ENCODE measurements at regions not wholly inside any gene's neighbourhood (a gene's known extent, or its start where the extent isn't known, plus 50 kb on each side); places are given as distances from the start of the nearest gene placed in this dataset.
"Not testable (repeated sequence)": the region's sequence is repeated elsewhere in the genome, so short reads cannot be mapped to it uniquely, and the experiment has no call there.

DNA sequence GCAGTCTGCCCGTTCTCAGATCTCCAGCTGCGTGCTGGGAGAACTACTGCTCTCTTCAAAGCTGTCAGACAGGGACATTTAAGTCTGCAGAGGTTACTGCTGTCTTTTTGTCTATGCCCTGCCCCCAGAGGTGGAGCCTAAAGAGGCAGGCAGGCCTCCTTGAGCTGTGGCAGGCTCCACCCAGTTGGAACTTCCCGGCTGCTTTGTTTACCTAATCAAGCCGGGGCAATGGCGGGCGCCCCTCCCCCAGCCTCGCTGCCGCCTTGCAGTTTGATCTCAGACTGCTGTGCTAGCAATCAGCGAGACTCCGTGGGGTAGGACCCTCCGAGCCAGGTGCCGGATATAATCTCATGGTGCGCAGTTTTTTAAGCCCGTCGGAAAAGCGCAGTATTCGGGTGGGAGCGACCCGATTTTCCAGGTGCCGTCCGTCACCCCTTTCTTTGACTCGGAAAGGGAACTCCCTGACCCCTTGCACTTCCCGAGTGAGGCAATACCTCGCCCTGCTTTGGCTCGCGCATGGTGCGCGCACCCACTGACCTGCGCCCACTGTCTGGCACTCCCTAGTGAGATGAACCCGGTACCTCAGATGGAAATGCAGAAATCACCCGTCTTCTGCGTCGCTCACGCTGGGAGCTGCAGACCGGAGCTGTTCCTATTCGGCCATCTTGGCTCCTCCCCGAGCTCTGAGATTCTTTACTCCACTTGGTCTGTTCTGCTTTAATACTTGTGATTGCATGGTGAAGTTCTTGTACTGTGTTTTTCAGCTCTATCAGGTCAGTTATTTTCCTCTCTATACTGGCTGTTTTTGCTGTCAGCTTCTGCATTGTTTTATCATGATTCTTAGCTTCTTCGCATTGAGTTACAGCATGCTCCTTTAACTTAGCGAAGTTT is 148.9 kb upstream of the TPRG1 start:
- ATAC-seq (peak in 1 of 2 experiments; percentile 82; a peak in 3 of 6 replicates), DNase-seq (ENCODE audit: low read depth in 1 of 2, low spot score in 1 of 2) (peak; percentile 10 to 68)
- Histone ChIP-seq H3K9me3 (0 out of 3 replicates have a peak, but pooled peaks cover 10% of the 10 kb centered on the region), H3K4me2 (peak overlapping the region; percentile 73), H3K27ac (peak overlapping the region; percentile 67 to 86), H3K4me3 (peak overlapping the region; percentile 56)
- 0 out of 5 replicates have a peak, but pooled peaks of 1 of the 2 experiments have one; percentile 33 for TF ChIP-seq JUN (IDR thresholded peaks at IDR 0.05)
- TF ChIP-seq, protein P1, sequence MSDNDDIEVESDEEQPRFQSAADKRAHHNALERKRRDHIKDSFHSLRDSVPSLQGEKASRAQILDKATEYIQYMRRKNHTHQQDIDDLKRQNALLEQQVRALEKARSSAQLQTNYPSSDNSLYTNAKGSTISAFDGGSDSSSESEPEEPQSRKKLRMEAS (IDR thresholded peaks at IDR 0.05): 0 out of 2 replicates have a peak, but pooled peaks have one; percentile 27
- WGBS (ENCODE audit: missing lambda C conversion rate): 11% methylated on average over 27 of the region's 39 CpGs
- FAIRE-seq, H3K4me1 ChIP-seq, POLR2A ChIA-PET: not testable (repeated sequence)
- CTCF ChIA-PET: interaction anchor here (0.6 kb wide), 1 partner anchor 81 kb away, joined by 3 read pairs; no protein-coding TSS in a partner anchor

DNA sequence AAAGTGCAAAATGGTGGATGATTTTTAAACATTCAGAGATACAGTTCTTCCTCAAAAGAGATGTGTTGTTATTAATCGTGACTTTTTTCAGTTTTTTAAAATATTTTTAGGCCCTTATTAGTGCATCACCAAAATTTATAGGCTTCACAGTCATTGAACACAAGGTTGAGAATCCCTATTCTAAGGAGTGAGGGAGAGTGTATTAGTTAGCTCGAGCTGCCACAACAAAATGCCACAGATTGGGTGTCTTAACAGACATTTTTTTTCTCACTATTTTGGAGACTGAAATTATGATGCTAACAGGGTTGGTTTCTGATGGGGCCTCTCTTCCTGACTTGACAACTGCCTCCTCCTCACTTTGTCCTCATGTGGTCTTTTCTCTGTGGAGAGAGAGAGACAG is 145.9 kb upstream of the TPRG1 start:
- FAIRE-seq (no peak), ATAC-seq (no peak)

DNA sequence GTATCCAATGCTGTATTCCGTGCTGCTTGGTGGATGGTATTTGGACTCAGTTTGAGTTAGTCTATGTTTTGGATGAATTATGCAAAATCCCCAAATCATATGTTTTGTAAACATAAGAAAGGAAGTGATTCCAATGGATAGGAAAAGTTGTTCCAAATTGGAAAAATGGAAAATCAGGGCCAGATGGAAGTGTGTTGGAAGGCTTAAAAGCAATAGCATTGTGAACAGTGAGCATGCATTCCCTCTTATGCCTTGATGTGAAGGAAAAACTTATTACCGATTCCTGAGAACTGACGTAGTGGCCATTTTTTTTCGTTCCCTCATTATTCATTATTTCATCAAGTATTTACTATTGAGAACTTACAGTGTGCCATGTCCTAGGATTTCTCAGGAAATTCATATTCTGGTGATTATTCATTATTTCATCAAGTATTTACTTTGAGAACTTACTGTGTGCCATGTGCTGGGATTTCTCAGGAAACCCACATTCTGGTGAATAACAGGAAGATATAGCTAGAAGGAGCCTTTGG is 144.1 kb upstream of the TPRG1 start:
- 93% methylated on average over 4 of the region's 4 CpGs for WGBS (ENCODE audit: missing lambda C conversion rate)
- TF ChIP-seq ZC3H11A (IDR thresholded peaks at IDR 0.05) (no peak), CBX8 (IDR thresholded peaks at IDR 0.05) (no peak), JUNB (IDR thresholded peaks at IDR 0.05) (no peak), TP53 (CRISPR knock-in tag; IDR thresholded peaks at IDR 0.05) (no peak), CEBPB (IDR thresholded peaks at IDR 0.05) (no peak), SMC3 (IDR thresholded peaks at IDR 0.05) (no peak), NPAS2 (CRISPR knock-in tag; IDR thresholded peaks at IDR 0.05; ENCODE audit: borderline replicate concordance) (no peak), NFE2L2 (conservative IDR thresholded peaks at IDR 0.05; ENCODE audit: low read length) (no peak), GATA3 (IDR thresholded peaks at IDR 0.05; ENCODE audit: borderline replicate concordance) (no peak), BHLHE40 (IDR thresholded peaks at IDR 0.05; ENCODE audit: low read depth, low read length) (no peak)
- TF ChIP-seq, protein P2, sequence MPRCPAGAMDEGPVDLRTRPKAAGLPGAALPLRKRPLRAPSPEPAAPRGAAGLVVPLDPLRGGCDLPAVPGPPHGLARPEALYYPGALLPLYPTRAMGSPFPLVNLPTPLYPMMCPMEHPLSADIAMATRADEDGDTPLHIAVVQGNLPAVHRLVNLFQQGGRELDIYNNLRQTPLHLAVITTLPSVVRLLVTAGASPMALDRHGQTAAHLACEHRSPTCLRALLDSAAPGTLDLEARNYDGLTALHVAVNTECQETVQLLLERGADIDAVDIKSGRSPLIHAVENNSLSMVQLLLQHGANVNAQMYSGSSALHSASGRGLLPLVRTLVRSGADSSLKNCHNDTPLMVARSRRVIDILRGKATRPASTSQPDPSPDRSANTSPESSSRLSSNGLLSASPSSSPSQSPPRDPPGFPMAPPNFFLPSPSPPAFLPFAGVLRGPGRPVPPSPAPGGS (IDR thresholded peaks at IDR 0.05): no peak
- no peak for ATAC-seq
- POLR2A ChIA-PET: no interaction called here
- Histone ChIP-seq H3K4me3 (no peak overlapping the region), H3K4me2 (no peak overlapping the region), H3K4me1 (no peaks in the 10 kb centered on the region), H3K27ac (no peak overlapping the region), H3K9me3 (0 out of 3 replicates have a peak, but pooled peaks cover 10% of the 10 kb centered on the region)
- CTCF ChIA-PET: interaction anchor here (3.2 kb wide), 1 partner anchor 14 kb away, joined by 9 read pairs; no protein-coding TSS in a partner anchor
- no peak for FAIRE-seq
- no peak for DNase-seq (ENCODE audit: low read depth in 1 of 2, low spot score in 1 of 2)

More for the DNA sequence above, 145.9 kb upstream of the TPRG1 start:
- Histone ChIP-seq H3K4me3 (no peak overlapping the region), H3K4me1 (no peaks in the 10 kb centered on the region), H3K9me3 (0 out of 3 replicates have a peak, but pooled peaks cover 10% of the 10 kb centered on the region), H3K4me2 (no peak overlapping the region), H3K27ac (no peak overlapping the region)
- no peak for DNase-seq (ENCODE audit: low read depth in 1 of 2, low spot score in 1 of 2)
- CTCF ChIA-PET: interaction anchor here (1.0 kb wide), 1 partner anchor 1285 kb away, joined by 3 read pairs; no protein-coding TSS in a partner anchor
- 79% methylated on average over 2 of the region's 2 CpGs for WGBS (ENCODE audit: missing lambda C conversion rate)
- TF ChIP-seq, protein P3, sequence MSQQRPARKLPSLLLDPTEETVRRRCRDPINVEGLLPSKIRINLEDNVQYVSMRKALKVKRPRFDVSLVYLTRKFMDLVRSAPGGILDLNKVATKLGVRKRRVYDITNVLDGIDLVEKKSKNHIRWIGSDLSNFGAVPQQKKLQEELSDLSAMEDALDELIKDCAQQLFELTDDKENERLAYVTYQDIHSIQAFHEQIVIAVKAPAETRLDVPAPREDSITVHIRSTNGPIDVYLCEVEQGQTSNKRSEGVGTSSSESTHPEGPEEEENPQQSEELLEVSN (IDR thresholded peaks at IDR 0.05; ENCODE audit: borderline replicate concordance, low read depth): no peak
- TF ChIP-seq, protein P4, sequence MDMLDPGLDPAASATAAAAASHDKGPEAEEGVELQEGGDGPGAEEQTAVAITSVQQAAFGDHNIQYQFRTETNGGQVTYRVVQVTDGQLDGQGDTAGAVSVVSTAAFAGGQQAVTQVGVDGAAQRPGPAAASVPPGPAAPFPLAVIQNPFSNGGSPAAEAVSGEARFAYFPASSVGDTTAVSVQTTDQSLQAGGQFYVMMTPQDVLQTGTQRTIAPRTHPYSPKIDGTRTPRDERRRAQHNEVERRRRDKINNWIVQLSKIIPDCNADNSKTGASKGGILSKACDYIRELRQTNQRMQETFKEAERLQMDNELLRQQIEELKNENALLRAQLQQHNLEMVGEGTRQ (IDR thresholded peaks at IDR 0.05): no peak
- TF ChIP-seq ZNF302 (CRISPR knock-in tag; IDR thresholded peaks at IDR 0.05) (no peak), ZSCAN20 (CRISPR knock-in tag; IDR thresholded peaks at IDR 0.05) (no peak), RFX5 (IDR thresholded peaks at IDR 0.05) (no peak), PHF8 (IDR thresholded peaks at IDR 0.05; ENCODE audit: borderline replicate concordance, low read depth) (no peak), SREBF2 (IDR thresholded peaks at IDR 0.05) (no peak), MYC (IDR thresholded peaks at IDR 0.05; ENCODE audit: borderline replicate concordance, low read length) (no peak), EP300 (IDR thresholded peaks at IDR 0.05) (no peak), POLR2A (IDR thresholded peaks at IDR 0.05; ENCODE audit: low read length) (no peak), ZFP36 (IDR thresholded peaks at IDR 0.05; ENCODE audit: borderline replicate concordance, partially characterized antibody) (no peak), BHLHE40 (IDR thresholded peaks at IDR 0.05; ENCODE audit: low read depth, low read length) (no peak), HOXB13 (CRISPR knock-in tag; IDR thresholded peaks at IDR 0.05; ENCODE audit: low read depth) (no peak), CEBPB (IDR thresholded peaks at IDR 0.05) (no peak), ESRRA (IDR thresholded peaks at IDR 0.05; ENCODE audit: borderline replicate concordance, low read length) (no peak), GATA3 (IDR thresholded peaks at IDR 0.05; ENCODE audit: borderline replicate concordance) (no peak)
- TF ChIP-seq, protein P5, sequence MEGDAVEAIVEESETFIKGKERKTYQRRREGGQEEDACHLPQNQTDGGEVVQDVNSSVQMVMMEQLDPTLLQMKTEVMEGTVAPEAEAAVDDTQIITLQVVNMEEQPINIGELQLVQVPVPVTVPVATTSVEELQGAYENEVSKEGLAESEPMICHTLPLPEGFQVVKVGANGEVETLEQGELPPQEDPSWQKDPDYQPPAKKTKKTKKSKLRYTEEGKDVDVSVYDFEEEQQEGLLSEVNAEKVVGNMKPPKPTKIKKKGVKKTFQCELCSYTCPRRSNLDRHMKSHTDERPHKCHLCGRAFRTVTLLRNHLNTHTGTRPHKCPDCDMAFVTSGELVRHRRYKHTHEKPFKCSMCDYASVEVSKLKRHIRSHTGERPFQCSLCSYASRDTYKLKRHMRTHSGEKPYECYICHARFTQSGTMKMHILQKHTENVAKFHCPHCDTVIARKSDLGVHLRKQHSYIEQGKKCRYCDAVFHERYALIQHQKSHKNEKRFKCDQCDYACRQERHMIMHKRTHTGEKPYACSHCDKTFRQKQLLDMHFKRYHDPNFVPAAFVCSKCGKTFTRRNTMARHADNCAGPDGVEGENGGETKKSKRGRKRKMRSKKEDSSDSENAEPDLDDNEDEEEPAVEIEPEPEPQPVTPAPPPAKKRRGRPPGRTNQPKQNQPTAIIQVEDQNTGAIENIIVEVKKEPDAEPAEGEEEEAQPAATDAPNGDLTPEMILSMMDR (IDR thresholded peaks at IDR 0.05): no peak
- TF ChIP-seq, protein P1 (IDR thresholded peaks at IDR 0.05): no peak
- POLR2A ChIA-PET: no interaction called here

Data from A549 (cell line).